ENCODE measurements at regions not wholly inside any gene's neighbourhood (a gene's known extent, or its start where the extent isn't known, plus 50 kb on each side); places are given as distances from the start of the nearest gene placed in this dataset.

DNA sequence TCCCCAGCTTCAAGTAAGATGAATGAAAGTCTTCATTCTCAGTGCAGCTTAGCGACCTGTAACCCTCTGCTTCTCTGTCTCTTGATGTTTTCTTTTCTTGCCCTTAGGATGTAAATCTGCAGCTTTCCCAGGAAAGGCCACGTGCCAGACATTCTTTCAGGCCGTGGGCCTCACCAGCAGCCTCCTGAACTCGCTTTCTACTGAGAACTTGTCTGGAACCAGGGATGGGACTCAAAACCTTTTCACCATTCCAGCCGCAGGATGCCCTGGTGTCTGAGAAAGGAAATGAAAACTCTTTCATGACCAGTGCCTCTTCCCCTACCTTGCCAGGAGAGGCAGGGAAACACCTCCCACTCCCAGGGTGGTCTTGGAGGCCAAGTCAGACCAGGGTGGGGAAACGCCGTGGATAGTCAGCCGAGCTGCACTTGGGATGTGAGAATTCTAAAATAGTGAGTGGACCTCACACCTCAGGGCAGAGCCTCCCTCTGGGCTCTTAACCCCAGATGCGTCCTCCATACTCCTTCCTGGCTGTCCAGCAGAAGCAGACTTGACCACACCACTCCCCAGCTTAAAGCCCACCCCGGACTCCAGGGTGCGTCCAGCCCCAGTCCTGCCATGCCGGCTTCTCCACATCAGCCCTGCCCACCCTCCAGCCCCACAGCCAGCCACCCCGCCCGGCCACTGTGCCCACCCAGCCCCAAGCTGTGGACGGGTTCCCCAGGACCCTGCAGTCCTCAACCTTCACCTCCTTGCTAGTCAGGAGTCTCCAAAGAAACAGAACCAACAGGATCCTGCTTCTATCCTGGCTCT is 115.5 kb downstream of the TWIST2 start:
- no peak for DNase-seq (ENCODE audit: low spot score)

DNA sequence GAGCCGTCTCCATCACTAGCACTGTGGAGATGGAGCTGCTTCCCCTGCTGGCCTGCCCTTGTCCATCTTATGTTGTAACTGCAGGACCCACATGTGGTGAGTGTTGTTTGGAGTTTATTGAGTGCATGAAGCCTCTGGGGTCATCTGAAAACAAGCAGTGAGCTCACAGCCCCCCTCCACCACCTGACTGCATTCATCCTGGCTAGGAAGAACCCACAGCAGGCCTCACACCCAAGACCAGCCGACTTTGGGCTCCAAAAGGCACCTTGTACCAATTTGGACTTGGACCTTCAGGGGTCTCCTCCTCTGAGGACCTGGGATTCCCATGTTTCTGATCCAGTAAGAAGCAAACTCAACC is 116.1 kb downstream of the TWIST2 start:
- DNase-seq (ENCODE audit: low spot score): no peak

DNA sequence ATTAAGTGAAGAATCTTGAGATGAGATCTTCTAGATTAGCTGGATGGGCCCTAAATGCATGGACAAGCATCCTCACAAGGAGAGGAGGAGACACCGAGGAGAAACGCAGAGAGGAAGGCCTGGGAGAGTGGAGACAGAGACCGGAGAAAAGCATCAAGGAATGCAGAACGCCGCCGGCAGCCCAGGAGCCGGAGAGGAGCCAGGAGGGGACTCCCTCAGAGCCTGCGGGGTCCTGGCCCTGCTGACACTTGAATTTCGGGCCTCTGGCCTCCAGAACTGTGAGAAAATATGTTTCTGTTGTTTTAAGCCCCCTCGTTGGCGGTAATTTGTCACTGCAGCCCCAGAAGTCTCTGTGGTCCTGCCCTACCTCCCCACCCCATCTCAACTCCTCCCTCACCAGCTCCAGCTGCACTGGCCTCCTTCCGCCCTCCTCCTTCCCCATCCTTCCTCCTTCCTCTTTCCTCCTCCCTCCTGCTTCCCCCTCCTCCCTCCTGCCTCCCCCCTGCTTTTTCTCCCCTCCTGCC is 116.7 kb downstream of the TWIST2 start:
- no peak for DNase-seq (ENCODE audit: low spot score)

DNA sequence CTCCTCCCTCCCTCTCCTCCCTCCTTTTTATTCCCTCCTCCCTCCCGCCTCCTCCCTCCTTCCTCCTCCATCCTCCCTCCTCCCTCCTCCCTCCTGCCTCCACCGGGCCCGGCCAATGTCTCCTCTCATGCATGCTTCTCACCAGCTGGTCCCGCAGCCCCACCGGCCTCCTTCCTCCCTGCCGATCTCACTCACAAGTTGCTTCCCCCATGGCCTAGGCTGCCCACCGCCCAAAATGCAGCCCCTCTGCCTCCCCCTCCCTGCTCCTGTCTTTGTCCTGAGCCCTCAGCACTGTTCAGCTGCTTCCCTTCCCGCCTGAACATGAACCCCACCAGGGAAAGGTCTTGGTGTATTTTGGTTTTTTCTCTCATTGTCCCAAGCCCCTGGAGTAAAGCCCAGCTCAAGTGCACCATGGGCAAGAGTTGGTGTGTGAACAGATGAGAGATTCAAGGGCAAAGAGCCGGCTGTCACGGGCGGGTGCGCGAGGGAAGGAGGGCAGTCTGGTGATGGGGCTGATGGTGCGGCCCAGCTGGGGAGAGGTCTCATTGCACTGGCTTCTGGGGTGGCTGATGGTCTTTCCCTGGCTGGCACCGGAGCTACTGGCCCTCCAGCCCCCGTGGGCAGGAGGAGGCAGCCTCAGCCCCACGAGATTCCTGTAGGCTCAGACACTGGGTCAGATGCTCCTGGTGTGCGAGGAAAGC is 117.6 kb downstream of the TWIST2 start:
- no peak for DNase-seq (ENCODE audit: low spot score)

DNA sequence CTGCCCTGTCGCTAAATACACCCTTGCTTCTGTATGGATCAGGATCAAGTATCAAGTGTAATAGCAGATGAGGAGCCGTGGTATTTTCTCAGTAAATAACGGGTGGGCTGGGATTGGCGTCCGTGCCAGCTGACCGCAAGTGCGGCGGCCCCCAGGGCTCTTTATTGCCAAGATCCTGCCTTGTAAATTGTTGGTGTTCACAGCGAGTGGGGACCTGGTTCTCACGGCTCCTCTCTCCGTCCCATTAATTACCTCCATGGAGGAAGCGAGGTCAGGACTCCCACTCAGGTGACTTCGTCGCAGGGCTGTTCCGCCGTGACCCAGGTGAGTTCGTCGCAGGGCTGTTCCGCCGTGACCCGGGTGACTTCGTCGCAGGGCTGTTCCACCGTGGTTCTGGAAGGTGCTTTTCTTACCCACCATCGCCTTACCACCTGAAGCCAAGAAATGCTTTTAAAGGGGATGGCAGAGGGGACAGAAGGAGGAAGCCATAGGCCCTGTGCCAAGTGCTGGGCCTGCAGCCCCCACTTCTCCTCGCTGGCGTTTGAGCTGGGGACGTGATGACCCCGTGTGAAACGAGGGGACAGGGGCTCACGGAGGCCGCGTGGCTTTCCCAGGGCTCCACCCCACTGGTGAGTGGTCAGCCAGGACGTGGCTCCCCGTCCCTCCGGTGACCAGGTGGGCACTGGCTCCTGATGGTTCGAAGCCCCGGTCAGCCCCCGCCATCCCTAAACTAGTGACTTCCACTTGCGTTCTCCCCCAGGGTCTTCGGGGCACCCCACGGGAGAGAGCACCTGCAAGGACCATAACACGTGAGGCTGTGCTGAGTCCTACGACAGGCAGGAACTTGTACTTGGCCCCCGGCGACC is 118.4 kb downstream of the TWIST2 start:
- no peak for DNase-seq (ENCODE audit: low spot score)

DNA sequence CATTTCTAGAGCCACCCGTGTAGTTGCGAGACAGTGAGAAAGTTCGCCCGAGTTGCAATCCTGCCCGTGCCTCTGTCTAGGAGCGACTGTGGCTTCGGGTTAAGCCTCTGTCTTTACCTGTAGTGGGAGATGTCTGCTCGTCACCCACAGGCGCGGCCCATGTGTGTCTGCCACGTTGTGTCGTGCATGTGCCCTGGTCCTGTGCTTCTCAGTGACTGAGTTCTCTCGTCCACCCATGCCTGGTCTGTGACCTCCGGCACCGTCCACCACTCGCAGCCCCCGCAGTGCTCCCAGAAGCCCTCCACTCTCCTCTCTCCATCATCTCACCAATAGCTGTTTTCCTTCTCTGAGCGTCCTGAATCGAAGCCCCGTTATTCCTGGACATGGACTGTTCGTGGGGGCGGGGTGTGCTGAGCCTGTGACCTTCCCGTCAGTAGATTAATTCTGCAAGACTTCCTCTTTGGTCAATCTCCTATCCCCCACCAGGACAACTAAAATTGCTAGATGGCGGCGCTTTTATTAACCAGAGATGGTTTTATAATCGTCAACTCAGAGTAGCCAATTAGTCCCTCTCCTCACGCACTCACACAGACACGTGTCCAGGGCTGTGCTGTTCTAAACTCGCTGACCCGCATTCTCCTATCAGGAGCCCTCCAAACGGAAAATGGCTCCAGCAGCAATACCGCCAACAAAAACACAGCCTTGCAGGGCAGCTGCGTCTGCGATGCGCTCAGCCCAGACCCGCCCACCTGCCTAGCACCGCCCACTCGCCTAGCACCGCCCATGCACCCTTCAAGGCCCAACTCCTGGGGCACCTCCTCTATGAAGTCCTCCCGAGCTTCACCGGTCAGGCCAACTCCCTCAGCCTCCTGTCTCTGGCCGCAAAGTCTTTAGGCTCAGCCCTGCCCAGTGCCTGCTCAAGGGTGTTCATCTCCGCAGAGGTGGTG is 119.4 kb downstream of the TWIST2 start:
- DNase-seq (ENCODE audit: low spot score): no peak

DNA sequence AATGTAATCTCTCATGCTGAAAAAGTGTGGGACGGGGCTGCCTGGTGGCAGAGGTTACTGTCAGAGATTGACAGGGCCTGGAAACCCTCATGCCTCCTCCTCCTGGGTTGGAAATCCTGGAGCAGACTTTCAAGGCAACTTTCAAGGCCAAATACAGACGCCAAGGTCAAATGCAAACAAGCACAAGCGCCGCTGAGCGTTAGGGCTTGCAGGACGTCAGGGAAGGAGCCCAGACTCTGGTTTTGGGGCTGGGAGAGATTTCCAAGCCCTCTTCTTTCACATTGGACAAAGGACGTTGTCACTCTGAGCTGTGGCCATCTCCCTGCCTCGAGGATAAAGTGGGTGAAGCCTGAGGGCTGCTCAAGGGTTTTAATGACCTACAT is 120.1 kb downstream of the TWIST2 start:
- DNase-seq (ENCODE audit: low spot score): no peak

DNA sequence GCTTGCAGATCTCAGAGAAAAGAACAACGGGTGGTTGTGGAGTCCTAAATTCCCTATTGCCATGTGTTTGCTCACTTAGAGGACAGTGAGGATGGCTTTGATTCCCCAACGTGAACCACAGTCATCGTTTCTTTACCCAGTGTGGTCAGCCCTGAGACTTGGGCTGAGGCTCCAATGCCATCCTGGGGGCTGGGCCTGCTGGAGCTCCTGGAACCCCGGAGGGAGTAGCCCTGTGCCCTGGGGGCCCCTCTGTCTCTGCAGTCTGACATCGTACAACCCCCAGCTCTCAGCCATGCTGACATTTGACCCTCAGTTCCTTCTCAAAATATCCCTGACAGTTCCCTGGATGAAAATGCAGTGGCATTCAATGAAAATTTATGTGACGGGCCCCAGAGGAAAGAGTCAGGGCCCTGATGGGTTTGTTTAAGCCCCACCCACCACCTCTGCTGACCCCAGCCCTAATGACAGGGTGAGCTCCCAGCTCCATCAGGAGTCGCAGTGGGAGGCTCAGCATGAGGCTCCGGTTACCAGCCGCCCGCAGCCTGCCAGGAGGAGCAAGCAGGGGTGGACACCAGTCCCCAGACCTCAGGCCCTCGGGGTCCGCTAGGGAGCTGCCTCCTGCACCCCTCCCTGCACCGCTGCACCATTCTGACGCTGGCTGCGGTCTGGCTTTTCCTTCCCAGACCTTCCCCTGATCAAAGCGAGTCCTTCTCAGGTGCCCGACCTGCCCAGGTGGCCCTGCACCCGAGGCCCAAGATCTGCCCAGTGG is 120.9 kb downstream of the TWIST2 start:
- no peak for DNase-seq (ENCODE audit: low spot score)

DNA sequence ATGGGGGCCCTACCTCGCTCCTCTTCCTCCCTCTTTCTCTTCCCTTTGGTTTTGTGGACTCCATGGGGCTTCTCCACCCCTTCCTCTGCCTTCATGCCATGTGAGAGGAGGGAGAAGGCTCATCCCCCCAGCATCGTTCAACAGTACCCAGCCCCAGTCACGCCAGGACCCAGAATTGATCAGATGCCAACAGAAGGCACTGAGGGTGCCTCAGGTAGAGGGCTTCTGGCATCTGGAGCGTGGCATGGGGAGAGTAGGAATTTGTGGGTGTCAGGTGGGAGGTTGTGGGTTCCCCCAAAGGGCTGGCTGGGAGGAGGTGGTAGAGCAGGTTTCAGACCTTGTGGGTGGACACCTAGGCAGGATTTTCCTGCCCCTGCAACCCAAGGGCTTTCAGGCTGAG is 122.0 kb downstream of the TWIST2 start:
- DNase-seq (ENCODE audit: low spot score): no peak

DNA sequence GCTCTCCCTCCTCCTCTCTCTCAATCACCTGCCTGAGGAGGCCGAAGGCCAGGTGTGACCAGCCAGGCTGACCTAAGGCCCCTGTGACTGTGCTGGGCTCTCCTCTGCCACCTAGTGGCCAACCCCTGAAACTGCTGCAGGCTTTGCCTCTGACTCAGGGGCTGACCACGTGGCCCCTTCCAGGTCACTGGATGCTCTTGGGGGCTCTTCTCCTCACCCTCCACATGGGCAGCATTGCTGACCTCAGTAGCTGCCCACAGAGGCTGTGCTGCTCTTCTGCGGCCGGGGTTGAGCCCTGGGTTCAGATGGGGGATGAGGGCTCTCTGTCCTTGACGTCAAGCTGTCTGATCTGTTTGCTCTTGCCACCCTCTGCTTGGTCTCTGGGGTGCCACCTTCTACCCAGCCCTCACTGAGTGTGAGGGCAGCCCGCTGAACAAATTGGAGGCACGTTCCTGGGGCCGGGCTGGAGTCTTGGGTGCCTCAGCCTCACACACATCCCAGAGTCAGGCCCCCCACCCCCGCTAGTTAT is 122.7 kb downstream of the TWIST2 start:
- peak; percentile 79 for DNase-seq (ENCODE audit: low spot score)

DNA sequence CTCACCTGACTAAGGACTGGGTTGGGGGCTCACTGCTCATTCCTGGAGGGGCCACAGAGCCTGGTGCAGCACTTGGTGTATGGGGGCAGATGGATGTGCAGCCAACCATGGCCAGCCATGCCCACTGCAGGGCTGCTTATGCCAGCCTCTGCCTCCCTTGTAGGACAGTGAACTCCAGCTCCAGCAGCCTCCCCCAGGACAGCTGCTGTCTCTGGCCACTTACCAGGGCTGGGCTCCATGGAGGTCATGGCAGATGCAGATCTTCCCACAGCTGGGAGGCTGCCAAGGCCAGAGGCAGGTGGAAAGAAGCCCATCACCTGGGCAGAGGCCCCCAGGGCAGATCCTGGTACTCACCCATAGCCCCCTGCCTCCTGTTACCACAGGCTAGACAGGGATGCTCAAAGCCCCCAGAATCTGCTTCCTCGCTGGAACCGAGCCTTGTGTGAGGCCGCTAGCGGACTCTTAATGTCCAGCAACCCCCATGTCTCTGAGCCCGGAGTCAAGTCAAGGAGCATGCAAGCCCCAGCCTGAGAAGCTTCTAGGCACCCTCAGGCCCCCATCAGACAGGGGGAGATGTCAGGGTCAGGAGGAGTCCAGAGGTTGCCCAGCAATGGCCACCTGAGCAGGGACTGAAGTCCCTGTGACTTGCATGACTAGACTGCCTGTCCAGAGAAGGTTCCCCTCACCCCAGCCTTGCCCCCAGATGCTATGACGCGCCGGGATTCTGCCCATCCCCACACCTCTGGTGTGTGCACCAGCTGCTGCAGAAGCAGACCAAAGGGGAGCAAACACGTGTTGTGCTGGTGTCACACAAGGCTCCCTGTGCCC is 123.6 kb downstream of the TWIST2 start:
- no peak for DNase-seq (ENCODE audit: low spot score)

DNA sequence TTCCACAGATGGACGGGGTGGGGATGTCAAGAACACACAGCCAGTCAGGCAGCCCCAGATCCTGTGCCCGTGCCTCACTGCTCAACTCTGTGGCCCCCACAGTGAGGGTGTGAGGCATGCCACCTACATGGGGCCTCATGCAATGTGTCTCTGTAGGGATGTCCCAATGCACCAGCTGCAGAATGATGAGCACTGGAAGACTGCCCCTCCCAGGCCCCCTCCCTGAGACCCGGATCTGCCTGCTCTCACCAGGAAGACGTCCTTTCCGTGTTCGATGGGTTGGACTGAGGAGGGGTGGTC is 124.2 kb downstream of the TWIST2 start:
- no peak for DNase-seq (ENCODE audit: low spot score)

DNA sequence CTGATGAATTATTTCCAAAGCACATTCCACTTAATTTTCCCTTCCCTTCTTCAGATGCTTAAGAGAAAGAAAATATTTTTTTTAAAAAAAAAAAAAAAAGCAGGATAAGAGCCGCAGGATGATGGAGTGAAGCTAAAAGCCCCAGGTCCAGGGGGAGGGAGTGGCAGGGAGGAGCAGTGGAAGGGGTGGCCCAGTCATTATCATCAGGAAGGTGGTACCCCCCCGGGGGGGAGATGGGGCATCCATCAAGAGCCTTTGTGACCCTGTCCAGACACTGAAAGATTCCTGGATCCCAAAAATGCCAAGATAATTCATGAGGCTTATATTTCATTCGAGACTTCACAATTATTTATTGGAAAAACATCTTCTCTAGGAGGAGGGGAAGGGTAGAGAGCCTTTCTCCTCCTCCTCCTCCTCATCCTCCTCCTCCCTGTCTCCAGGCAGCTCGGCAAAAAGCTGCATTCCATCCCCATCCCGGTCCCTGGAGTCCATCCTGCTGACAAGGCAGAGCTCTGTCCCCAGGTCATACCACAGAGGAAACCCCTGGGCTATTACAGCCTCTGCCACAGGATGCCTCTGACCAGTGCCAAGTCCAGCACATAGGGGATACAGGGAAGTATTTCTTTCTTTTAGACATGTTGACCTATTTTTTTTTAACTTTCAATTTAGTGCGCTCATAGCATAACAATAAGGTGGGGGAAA is 125.3 kb downstream of the TWIST2 start:
- no peak for DNase-seq (ENCODE audit: low spot score)

DNA sequence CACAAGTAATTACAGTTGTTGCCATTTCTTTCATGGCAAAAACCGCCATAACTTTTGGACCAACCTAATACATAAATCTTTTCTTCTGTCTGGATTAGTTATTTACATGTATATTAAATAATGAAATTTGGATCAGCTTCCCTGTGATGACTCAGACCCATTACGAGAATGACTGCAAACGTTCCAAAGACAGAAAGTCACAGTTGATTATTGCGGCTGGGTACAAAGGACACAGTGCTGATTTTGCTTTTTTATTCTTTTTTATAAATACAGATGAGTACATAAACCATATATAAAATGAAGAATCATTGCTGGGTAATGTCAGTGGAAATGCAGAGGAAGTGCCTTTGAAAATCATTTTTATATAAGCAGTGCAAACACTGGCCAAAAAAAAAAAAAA is 126.2 kb downstream of the TWIST2 start:
- DNase-seq (ENCODE audit: low spot score): no peak

DNA sequence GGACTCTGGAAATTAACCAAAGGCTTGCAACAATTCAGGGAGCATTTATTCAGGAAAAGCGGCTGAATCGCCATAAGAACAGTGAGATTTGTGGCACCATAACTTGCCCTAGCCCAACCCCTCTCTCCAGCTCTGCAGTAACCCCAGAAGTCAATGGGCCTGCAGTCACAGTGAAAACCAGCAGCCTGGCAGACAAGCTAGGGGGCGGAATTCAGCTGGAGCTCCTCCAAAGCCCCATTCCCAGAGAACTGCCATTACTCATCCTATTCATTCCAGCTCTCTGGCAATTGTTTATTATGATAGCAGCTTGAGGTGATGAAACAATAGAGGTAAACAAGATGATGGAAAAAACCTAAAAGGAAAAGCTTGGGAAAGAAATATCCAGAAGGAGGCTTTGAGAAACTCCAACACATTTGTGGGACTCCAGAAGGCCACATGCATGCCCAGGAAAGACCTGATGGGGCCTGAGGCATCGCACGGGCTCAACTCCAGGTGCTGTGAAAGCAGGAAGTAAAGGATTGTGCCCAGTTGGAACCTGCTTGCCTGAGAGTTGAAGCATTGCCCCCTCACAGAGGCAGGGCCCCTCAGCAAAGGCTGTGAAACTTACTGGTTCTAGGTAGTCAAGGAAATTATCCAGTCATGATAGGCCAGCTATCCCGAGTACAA is 126.7 kb downstream of the TWIST2 start:
- DNase-seq (ENCODE audit: low spot score): peak; percentile 27

DNA sequence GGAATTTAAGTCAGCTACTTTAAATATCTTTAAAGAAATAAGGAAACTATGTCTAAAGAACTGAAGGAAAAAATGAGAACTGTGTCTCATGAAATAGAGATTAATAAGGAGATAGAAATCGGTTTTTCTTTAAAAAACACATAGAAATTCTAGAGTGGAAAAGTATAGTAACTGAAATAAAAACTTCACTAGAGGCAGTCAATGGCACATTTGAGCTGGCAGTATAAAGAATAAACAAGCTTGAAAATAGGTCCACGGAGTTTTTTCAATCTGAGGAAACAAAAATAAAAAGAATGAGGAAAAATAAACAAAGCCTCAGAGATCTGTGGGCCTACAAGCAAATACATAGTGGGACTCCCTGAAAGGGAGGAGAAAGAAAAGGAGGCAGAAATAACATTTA is 127.5 kb downstream of the TWIST2 start:
- no peak for DNase-seq (ENCODE audit: low spot score)

DNA sequence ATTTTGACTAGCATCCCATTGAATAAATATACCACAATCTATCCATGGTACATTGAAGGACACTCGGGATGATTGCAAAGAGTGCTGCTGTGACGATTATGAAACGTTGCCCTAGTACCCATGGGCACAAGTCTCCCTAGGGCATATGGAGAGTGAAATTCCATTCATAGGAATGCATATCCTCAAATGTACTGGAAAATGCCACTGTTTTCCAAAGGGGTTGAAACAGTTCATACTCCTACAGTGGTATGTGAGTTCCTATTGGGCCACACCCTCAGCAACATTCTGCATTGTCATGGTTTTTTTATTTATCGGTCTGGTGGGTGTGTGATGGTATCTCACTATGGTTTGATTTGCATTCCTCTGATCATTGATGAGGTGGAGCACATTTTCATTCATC is 130.6 kb downstream of the TWIST2 start:
- DNase-seq (ENCODE audit: low spot score): no peak

DNA sequence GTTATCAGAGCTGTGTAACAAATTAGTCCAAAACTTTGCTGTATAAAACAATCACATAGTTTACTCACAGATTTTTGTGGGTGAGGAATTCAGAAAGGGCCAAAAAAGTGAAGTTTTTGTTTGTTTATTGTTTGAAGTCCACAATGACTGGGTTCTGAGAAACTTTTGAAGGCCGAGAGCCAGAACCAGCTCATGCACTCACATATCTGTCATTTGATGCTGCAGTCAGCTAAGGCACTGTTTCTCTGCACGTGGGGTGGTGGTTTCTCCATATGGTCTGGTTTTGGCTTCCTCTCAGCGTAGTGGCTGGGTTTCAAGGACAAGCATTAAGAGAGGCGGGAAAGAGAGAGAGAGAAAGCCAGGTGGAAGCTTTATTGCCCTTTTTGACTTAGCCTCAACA is 131.8 kb downstream of the TWIST2 start:
- no peak for DNase-seq (ENCODE audit: low spot score)
